HUES48 (cell line): ENCODE measurements at regions not wholly inside any gene's neighbourhood (a gene's known extent, or its start where the extent isn't known, plus 50 kb on each side); places are given as distances from the start of the nearest gene placed in this dataset.

Source experiments
- H3K27ac ChIP-seq: one replicate; pipeline ENCODE4 v1.7.0; 2013; ENCODE audit warnings: low read depth, low read length, inconsistent platforms
- H3K27me3 ChIP-seq: 2 replicates; pipeline ENCODE4 v1.6.1; 2013; ENCODE audit warnings: mild to moderate bottlenecking, low read length; ENCODE audit not compliant: control insufficient read depth, insufficient read depth
- H3K36me3 ChIP-seq: 2 replicates; pipeline ENCODE4 v1.6.1; 2013; ENCODE audit warnings: low read length; ENCODE audit not compliant: control insufficient read depth, insufficient read depth
- H3K4me1 ChIP-seq: 2 replicates; pipeline ENCODE4 v1.6.1; 2013; ENCODE audit warnings: mild to moderate bottlenecking, low read length; ENCODE audit not compliant: control insufficient read depth, insufficient read depth
- H3K4me3 ChIP-seq: 2 replicates; pipeline ENCODE4 v1.5.1; 2013; ENCODE audit warnings: mild to moderate bottlenecking, low read depth, low read length
- H3K9ac ChIP-seq: 2 replicates; pipeline ENCODE4 v1.6.1; 2013; ENCODE audit warnings: mild to moderate bottlenecking, low read depth, low read length, moderate library complexity
- H3K9me3 ChIP-seq: 2 replicates; pipeline ENCODE4 v1.6.1; 2013; ENCODE audit warnings: low read length; ENCODE audit not compliant: control insufficient read depth, insufficient read depth

DNA sequence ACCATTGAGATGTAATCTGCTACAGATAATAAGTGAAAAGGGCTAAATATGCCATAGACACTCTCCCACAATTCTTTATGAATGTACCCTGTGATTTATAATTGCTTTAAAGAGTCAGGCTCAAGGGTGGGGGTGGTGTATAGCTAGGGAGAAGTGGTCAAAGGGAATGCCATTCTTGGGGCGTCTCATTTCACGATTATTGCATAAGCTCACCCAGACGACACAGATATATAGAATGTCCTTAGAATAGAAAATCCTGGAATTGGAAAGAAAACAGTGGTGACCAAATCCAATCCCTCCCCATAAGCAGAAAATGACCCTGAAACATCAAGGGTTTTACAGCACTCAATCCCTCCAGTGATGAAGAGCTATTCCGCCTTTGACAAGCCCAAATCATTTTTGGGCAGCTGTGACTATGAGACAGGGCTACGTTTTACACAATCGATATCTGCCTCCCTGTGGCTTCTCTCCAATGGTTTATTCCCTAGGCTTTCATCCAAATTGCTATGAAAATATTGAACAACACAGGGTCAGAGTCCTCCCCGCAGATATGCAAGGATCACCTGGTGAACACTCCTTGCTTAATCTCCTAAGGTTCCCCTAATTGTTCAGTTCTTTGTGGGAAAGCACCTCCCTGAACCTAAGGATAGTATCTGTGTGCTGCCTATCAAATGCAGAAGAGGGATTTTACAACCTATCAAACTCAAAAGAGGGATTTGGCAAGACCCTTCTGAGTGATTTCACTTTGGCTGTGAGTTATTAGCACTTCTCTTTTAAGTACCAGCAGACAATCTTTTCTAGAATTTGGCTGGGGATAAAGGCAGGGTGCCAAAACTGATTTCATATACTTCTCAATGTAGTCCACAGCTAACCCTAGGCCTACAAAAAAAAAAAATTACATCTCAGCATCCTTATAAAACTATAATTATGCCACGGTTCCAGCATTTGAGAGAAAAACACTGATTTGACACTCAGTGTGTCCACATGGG lies 144.9 kb upstream of the CDH6 start:
- H3K27me3 ChIP-seq, result no peaks in the 10 kb centered on the region
- H3K4me3 ChIP-seq, result no peak overlapping the region
- H3K36me3 ChIP-seq, result no peaks in the 10 kb centered on the region
- H3K4me1 ChIP-seq, result peaks cover 46% of the 10 kb centered on the region
- H3K27ac ChIP-seq, result peak overlapping the region; percentile 16
- no peaks in the 10 kb centered on the region for H3K9me3 ChIP-seq
- H3K9ac ChIP-seq, result no peak overlapping the region

DNA sequence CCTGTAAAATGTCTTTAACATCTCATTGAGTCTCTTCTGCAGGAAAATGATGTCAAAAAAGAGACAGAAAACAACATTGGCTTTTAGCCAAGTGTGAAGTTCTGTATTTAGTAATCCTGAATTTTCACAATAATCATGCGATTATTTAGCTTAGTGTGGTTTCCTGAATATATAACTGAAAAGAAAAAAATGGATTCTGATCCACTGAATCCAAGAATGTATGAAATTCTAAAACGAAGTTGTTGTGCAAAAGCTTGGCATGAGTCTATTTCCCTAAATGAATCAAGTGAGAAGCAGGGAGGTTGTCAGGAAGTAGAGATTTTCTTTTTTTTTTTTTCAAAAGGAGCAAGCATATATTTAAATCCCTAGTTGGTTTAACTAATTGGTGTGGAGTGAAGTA lies 145.9 kb upstream of the CDH6 start:
- Histone ChIP-seq H3K36me3 (no peaks in the 10 kb centered on the region), H3K4me3 (no peak overlapping the region), H3K9me3 (no peaks in the 10 kb centered on the region), H3K4me1 (peaks cover 46% of the 10 kb centered on the region), H3K27ac (peak overlapping the region; percentile 70), H3K9ac (no peak overlapping the region), H3K27me3 (no peaks in the 10 kb centered on the region)

DNA sequence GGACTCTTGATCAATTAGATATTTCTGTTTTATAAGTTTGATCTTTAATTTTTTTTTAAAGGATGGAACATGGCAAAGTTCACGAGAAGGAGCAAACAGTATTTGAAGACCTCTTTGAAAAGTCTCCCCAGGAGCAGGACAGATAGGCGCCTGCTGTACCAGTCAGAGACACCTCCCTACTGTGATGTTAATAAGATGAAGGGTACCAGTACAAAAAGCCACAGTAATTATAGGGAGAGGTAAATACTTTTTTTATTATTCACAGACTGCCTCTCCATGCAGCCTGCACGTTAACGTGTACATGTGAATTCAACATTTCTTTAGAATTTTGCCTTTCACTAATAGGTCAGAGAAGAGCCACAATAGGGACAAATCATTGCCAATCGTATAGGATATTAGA lies 146.5 kb upstream of the CDH6 start:
- no peaks in the 10 kb centered on the region for H3K9me3 ChIP-seq
- H3K4me1 ChIP-seq, result peaks cover 46% of the 10 kb centered on the region
- H3K9ac ChIP-seq, result no peak overlapping the region
- H3K36me3 ChIP-seq, result no peaks in the 10 kb centered on the region
- no peaks in the 10 kb centered on the region for H3K27me3 ChIP-seq
- peak overlapping the region; percentile 70 for H3K27ac ChIP-seq
- no peak overlapping the region for H3K4me3 ChIP-seq

DNA sequence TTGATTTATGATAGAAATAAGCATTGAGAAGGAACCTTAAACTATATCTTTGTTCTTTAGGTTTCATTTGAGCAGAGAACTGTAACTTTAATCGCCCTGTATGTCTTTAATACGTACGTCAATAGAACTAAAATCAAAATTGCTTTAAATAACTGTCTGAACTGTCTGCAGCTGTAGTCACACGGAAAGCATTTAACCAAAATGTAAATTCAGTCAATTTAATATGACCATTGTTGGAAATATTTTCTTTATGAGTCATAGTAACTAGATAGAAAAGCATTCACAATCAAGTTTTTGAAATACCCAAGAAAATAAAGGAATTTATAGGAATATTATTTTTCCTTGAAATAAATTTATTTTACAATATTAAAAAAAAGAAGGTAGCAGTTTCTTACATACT lies 157.1 kb upstream of the CDH6 start:
- H3K4me3 ChIP-seq, result no peak overlapping the region
- H3K36me3 ChIP-seq, result no peaks in the 10 kb centered on the region
- no peaks in the 10 kb centered on the region for H3K4me1 ChIP-seq
- no peaks in the 10 kb centered on the region for H3K27me3 ChIP-seq
- no peaks in the 10 kb centered on the region; the same call in 1 of the 2 replicates for H3K9me3 ChIP-seq
- no peak overlapping the region for H3K27ac ChIP-seq
- no peak overlapping the region for H3K9ac ChIP-seq

DNA sequence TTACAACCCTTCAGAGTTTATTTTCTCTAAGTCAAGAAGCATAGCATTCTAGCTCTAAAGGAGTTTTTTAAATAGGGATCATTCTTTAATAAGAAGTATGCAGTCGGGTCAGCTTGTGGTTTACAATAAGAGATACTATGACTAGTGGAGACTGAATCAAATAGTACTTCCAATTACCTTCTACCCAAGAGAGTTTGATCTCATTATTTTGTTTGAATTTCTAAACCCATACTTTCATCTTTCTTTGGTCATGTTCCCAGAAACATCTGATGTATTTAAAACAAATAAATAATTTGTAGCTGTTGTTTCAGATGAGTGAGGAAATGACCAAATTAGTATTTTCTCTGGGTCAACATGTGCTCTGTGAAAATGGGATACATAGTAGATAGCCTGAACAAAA lies 160.2 kb upstream of the CDH6 start:
- H3K9ac ChIP-seq, result no peak overlapping the region
- no peaks in the 10 kb centered on the region for H3K36me3 ChIP-seq
- no peak overlapping the region for H3K27ac ChIP-seq
- no peak overlapping the region for H3K4me3 ChIP-seq
- H3K27me3 ChIP-seq, result no peaks in the 10 kb centered on the region
- no peaks in the 10 kb centered on the region for H3K9me3 ChIP-seq
- H3K4me1 ChIP-seq, result no peaks in the 10 kb centered on the region

DNA sequence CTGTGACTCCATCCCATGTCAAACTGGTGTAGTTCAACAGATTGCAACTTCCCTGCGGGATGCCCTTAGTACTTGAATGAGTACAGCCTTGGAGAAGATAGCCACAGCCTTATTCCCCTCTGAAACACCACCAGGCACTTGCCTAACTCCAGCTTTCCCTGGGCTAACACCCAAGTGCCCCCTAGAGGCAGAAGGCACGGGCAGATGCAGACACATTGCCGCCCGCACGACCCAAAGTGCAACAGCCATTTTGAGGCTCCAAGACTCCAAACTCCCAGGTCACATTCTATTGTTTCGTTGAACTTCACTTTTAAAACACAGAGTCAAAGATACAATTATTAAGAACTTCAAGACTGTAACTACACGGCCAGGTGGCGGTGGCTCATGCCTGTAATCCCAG lies 163.6 kb upstream of the CDH6 start:
- Histone ChIP-seq H3K36me3 (no peaks in the 10 kb centered on the region), H3K4me3 (no peak overlapping the region), H3K9me3 (no peaks in the 10 kb centered on the region), H3K27me3 (no peaks in the 10 kb centered on the region), H3K4me1 (0 out of 2 replicates have a peak, but pooled peaks cover 3% of the 10 kb centered on the region), H3K27ac (no peak overlapping the region), H3K9ac (no peak overlapping the region)

DNA sequence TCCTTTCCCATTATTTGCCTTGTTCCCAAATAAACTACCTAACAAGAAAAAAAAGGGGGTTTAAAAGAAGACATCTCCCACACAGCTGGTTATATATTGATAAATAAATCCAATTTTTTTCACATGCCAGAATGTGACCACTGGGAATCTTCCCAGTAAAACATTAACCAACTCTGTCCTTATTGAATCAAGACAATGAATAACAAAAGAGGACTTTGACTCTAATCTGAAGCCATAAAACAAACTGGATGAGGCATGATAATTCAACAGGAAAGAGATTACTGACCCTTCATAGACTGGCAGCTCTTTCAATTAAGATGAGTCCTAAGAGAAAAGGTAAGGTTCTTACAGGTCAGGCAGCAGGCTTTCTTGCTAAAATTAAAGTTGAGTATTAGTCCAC lies 165.8 kb upstream of the CDH6 start:
- no peaks in the 10 kb centered on the region for H3K27me3 ChIP-seq
- H3K9ac ChIP-seq, result no peak overlapping the region
- no peak overlapping the region for H3K4me3 ChIP-seq
- 0 out of 2 replicates have a peak, but pooled peaks cover 3% of the 10 kb centered on the region for H3K4me1 ChIP-seq
- no peak overlapping the region for H3K27ac ChIP-seq
- no peaks in the 10 kb centered on the region for H3K9me3 ChIP-seq
- no peaks in the 10 kb centered on the region for H3K36me3 ChIP-seq

DNA sequence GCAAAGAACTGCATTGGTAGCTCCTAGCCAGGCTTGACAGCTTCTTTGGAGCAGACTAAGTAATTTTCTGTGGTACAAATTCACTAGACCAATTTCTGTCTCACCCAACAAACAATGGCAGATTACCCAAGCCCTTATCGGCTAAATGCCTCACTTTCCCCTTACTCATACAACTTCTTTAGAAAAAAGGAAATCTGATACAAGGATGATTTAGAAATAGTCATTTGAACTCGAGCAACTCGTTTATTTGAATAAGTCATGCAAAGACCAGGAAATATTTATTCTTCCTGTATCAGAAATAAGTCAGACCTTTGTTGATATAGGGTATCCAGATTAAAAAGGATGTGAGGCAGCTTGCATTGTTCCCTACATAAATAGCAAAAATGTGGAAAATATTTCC lies 170.4 kb upstream of the CDH6 start:
- Histone ChIP-seq H3K4me1 (0 out of 2 replicates have a peak, but pooled peaks cover 3% of the 10 kb centered on the region), H3K9me3 (no peaks in the 10 kb centered on the region), H3K4me3 (no peak overlapping the region), H3K27ac (no peak overlapping the region), H3K27me3 (no peaks in the 10 kb centered on the region), H3K36me3 (no peaks in the 10 kb centered on the region), H3K9ac (no peak overlapping the region)

DNA sequence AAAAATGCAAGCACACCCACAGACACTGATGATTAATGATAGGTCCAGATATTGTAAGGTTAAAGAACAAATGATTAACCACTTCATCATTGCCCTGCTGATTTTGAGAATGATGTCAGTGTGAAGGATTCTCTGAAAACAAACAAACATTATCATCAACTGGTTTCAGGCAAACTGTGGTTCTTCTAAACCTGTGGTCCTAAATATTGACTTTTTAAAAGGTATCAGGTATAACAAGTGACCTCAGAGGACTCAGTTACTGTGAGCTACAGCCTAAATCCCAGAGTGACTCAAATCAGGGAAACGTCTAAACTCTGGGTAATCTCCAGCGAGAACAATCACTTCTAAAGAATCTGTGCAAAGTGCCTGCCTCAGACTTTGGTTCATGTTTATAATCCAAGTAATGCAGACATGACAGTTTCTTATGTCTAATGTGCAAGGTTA lies 172.3 kb upstream of the CDH6 start:
- Histone ChIP-seq H3K4me3 (no peak overlapping the region), H3K36me3 (no peaks in the 10 kb centered on the region), H3K9ac (no peak overlapping the region), H3K27me3 (no peaks in the 10 kb centered on the region), H3K4me1 (no peaks in the 10 kb centered on the region), H3K27ac (peak overlapping the region; percentile 44), H3K9me3 (no peaks in the 10 kb centered on the region)

DNA sequence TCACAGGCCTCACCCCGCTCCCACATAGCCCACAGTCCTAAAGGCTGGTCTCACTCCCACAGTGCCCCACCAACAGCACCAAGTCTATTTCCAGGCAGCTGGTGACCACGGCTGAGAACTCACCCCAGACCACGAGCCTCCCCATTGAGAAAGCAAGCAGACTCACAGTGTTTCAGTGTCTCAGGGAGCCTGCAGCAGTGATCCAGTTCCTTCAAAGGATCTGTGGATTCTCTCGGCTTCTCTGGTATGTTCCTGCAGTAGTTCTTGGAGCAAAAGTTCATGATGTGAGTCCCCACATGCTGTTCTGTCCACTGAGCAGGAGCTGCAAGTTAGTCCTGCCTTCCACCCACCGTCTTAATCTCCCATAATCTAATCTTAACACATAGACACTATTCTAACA lies 185.3 kb upstream of the CDH6 start:
- H3K27me3 ChIP-seq, result no peaks in the 10 kb centered on the region
- no peaks in the 10 kb centered on the region for H3K4me1 ChIP-seq
- H3K9me3 ChIP-seq, result no peaks in the 10 kb centered on the region
- H3K36me3 ChIP-seq, result no peaks in the 10 kb centered on the region
- H3K9ac ChIP-seq, result no peak overlapping the region
- no peak overlapping the region for H3K4me3 ChIP-seq
- H3K27ac ChIP-seq, result no peak overlapping the region

DNA sequence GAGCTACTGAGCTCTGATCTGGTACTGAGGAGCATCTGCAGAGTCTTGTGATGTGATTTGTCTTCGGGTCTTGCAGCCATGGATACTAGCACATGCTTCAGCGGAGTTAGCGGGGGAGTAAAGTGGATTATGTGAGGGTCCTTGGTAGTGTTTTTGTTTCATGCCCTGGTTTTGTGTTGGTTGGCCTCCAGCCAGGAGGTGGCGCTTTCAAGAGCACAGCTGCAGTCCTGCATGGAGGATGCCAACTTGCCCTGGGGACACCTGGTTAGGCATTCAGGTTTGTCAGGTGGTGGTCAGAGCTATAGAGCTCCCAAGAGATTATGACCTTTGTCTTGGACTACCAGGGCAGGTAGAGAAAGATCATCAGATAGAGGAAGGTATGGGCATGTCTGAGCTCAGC lies 185.8 kb upstream of the CDH6 start:
- Histone ChIP-seq H3K27me3 (no peaks in the 10 kb centered on the region), H3K36me3 (no peaks in the 10 kb centered on the region), H3K4me3 (no peak overlapping the region), H3K9me3 (no peaks in the 10 kb centered on the region), H3K27ac (no peak overlapping the region), H3K4me1 (no peaks in the 10 kb centered on the region), H3K9ac (no peak overlapping the region)
